ENCODE measurements at regions not wholly inside any gene's neighbourhood (a gene's known extent, or its start where the extent isn't known, plus 50 kb on each side); places are given as distances from the start of the nearest gene placed in this dataset.

DNA sequence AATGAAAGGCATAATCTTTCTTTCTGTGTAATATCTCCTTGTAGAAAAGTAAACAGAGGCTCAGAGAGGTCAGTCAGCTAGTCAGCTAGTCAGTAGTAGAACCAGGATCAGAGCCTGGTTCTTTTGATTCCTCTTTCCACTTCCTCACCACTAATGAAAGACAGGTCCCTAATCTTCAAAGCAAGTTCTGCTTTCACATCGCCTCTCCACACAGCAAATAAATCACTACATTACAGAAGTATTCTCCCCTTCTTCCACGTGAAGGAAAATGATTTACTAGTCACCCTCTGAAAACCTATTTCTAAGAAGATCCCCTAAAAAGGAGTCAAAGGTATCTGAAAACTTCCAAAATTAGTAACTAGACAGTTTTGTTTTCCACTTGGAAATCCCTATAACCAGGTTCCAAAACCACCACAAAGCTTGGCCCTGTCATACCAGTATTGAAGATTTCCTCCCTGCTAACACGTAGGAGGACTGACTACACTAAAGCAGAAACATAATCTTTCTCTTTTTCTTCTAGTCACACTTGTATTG, 140.5 kb upstream of the TARS1 start:
- Histone ChIP-seq H3K4me3 (ENCODE audit: low read length) (peak overlapping the region; percentile 58), H3K27ac (ENCODE audit: low read length) (peak overlapping the region; percentile 93), H3K4me1 (ENCODE audit: low read length) (peaks cover 27% of the 10 kb centered on the region), H3K9ac (ENCODE audit: low read length) (peak overlapping the region; percentile 54), H3K79me2 (ENCODE audit: low read length) (no peaks in the 10 kb centered on the region), H3K4me2 (ENCODE audit: low read length) (peak overlapping the region; percentile 76), H2AFZ (ENCODE audit: low read depth, low read length) (no peak overlapping the region), H3K36me3 (replicated peaks; ENCODE audit: low read depth, low read length) (peaks cover 3% of the 10 kb centered on the region), H4K20me1 (ENCODE audit: insufficient read depth, low read length) (no peaks in the 10 kb centered on the region), H3K9me3 (ENCODE audit: insufficient read depth, low read length) (no peaks in the 10 kb centered on the region), H3K27me3 (ENCODE audit: low read depth, low read length) (no peaks in the 10 kb centered on the region)
- TF ChIP-seq, protein P1, sequence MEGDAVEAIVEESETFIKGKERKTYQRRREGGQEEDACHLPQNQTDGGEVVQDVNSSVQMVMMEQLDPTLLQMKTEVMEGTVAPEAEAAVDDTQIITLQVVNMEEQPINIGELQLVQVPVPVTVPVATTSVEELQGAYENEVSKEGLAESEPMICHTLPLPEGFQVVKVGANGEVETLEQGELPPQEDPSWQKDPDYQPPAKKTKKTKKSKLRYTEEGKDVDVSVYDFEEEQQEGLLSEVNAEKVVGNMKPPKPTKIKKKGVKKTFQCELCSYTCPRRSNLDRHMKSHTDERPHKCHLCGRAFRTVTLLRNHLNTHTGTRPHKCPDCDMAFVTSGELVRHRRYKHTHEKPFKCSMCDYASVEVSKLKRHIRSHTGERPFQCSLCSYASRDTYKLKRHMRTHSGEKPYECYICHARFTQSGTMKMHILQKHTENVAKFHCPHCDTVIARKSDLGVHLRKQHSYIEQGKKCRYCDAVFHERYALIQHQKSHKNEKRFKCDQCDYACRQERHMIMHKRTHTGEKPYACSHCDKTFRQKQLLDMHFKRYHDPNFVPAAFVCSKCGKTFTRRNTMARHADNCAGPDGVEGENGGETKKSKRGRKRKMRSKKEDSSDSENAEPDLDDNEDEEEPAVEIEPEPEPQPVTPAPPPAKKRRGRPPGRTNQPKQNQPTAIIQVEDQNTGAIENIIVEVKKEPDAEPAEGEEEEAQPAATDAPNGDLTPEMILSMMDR (IDR thresholded peaks at IDR 0.05; ENCODE audit: low read depth, low read length) = no peak
- no peak for TF ChIP-seq EZH2phosphoT487 (IDR thresholded peaks at IDR 0.05; ENCODE audit: low read depth)

DNA sequence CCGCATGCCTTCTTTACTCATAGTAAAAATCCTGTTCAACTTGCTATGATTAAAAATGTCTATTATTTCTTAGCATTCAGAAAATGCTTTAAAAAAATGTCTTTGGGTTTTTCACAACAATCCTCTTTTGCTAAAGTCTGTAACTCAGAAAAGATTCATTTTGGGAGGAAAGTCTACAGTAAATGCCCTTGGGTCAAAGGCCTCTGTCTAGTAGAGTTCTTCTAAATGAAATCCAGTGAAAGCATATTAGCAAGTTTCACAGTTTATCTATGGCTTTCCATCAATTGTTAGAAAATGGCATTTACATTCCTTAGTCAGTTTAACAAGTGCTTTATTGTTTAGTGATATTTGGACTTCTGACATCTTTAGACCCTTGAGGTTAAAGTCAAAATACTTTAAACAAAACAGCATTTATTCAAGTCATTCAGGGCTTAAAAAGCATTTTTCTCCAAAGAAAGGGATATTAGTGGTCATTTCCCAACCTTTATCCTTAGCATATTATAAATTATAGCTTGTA, 137.1 kb upstream of the TARS1 start:
- Histone ChIP-seq H3K27me3 (ENCODE audit: low read depth, low read length) (no peaks in the 10 kb centered on the region), H3K9ac (ENCODE audit: low read length) (no peak overlapping the region), H4K20me1 (ENCODE audit: insufficient read depth, low read length) (no peaks in the 10 kb centered on the region), H3K36me3 (replicated peaks; ENCODE audit: low read depth, low read length) (peaks cover 3% of the 10 kb centered on the region), H3K4me1 (ENCODE audit: low read length) (peaks cover 25% of the 10 kb centered on the region), H3K9me3 (ENCODE audit: insufficient read depth, low read length) (no peaks in the 10 kb centered on the region), H2AFZ (ENCODE audit: low read depth, low read length) (no peak overlapping the region), H3K4me3 (ENCODE audit: low read length) (no peak overlapping the region), H3K4me2 (ENCODE audit: low read length) (no peak overlapping the region), H3K79me2 (ENCODE audit: low read length) (no peaks in the 10 kb centered on the region), H3K27ac (ENCODE audit: low read length) (no peak overlapping the region)
- no peak for TF ChIP-seq EZH2phosphoT487 (IDR thresholded peaks at IDR 0.05; ENCODE audit: low read depth)
- TF ChIP-seq, protein P1 (IDR thresholded peaks at IDR 0.05; ENCODE audit: low read depth, low read length) = no peak

DNA sequence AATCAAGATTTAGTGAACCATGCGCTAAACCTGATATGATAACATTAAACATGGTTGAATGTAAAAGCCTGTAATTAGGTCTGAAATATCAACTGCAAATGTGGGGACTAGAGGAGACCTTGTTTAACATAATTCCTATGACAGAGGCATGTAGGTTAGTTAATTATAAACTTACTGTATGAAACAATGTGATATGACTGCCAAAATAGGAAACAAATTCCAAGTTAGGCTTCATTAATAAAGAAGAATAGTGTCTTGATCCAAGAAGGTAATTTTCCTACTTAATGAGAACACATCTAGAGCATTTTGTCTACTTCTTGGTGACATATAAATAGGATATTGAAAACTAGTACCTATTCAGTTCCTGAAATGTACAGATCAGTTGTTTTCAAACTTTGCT, 136.2 kb upstream of the TARS1 start:
- Histone ChIP-seq H3K36me3 (replicated peaks; ENCODE audit: low read depth, low read length) (peaks cover 3% of the 10 kb centered on the region), H3K27ac (ENCODE audit: low read length) (no peak overlapping the region), H3K9ac (ENCODE audit: low read length) (no peak overlapping the region), H3K9me3 (ENCODE audit: insufficient read depth, low read length) (no peaks in the 10 kb centered on the region), H3K79me2 (ENCODE audit: low read length) (no peaks in the 10 kb centered on the region), H3K27me3 (ENCODE audit: low read depth, low read length) (no peaks in the 10 kb centered on the region), H4K20me1 (ENCODE audit: insufficient read depth, low read length) (no peaks in the 10 kb centered on the region), H3K4me2 (ENCODE audit: low read length) (no peak overlapping the region), H3K4me1 (ENCODE audit: low read length) (peaks cover 15% of the 10 kb centered on the region), H2AFZ (ENCODE audit: low read depth, low read length) (no peak overlapping the region), H3K4me3 (ENCODE audit: low read length) (no peak overlapping the region)
- TF ChIP-seq, protein P1 (IDR thresholded peaks at IDR 0.05; ENCODE audit: low read depth, low read length) = no peak
- no peak for TF ChIP-seq EZH2phosphoT487 (IDR thresholded peaks at IDR 0.05; ENCODE audit: low read depth)

DNA sequence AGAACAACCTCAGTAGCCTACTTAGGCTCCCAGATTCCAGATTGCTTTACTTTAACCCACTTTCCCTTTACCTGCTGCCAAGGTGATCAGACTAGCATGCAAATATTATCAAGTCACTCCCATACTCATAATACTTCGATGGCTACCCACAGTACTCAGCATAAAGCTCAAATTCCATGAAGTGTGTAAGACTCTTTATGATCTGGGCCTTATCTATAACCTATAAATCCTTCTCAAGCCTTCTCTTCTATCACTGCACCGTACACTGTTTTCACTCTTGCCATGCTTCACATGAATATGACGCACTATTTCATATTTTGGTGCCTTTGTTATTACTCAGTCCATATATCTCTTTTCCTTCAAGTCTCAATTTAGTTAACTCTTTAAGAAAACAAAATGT, 135.2 kb upstream of the TARS1 start:
- TF ChIP-seq, protein P1 (IDR thresholded peaks at IDR 0.05; ENCODE audit: low read depth, low read length) = no peak
- no peak for TF ChIP-seq EZH2phosphoT487 (IDR thresholded peaks at IDR 0.05; ENCODE audit: low read depth)
- Histone ChIP-seq H3K4me2 (ENCODE audit: low read length) (no peak overlapping the region), H2AFZ (ENCODE audit: low read depth, low read length) (no peak overlapping the region), H3K36me3 (replicated peaks; ENCODE audit: low read depth, low read length) (peaks cover 3% of the 10 kb centered on the region), H3K79me2 (ENCODE audit: low read length) (no peaks in the 10 kb centered on the region), H3K9me3 (ENCODE audit: insufficient read depth, low read length) (no peaks in the 10 kb centered on the region), H3K27ac (ENCODE audit: low read length) (no peak overlapping the region), H3K4me3 (ENCODE audit: low read length) (no peak overlapping the region), H3K4me1 (ENCODE audit: low read length) (peaks cover 7% of the 10 kb centered on the region), H4K20me1 (ENCODE audit: insufficient read depth, low read length) (no peaks in the 10 kb centered on the region), H3K9ac (ENCODE audit: low read length) (no peak overlapping the region), H3K27me3 (ENCODE audit: low read depth, low read length) (no peaks in the 10 kb centered on the region)
